Endodermal cell (in vitro differentiated cells): ENCODE measurements at regions not wholly inside any gene's neighbourhood (a gene's known extent, or its start where the extent isn't known, plus 50 kb on each side); places are given as distances from the start of the nearest gene placed in this dataset. TPM values are rescaled to one million over a fixed set of nuclear protein-coding genes. Genes with fewer than 3 reads are reported as not detected.
"Not testable (repeated sequence)": the region's sequence is repeated elsewhere in the genome, so short reads cannot be mapped to it uniquely, and the experiment has no call there.

ENCODE experiments used
- DNase-seq: peaks from one replicate; pipeline ENCODE4 v3.0.0-alpha.2; 2017
- H3K27ac ChIP-seq: 2 replicates; pipeline ENCODE4 v1.5.1; 2013; ENCODE audit warnings: mild to moderate bottlenecking, low read depth, low read length, moderate library complexity
- H3K27me3 ChIP-seq: 2 replicates; pipeline ENCODE4 v1.6.1; 2013; ENCODE audit warnings: mild to moderate bottlenecking, low read length, moderate library complexity; ENCODE audit not compliant: insufficient read depth, control insufficient read depth, poor library complexity, severe bottlenecking
- H3K36me3 ChIP-seq: 2 replicates; pipeline ENCODE4 v1.7.0; 2013; ENCODE audit warnings: mild to moderate bottlenecking, low read length, moderate library complexity; ENCODE audit not compliant: control insufficient read depth, insufficient read depth
- H3K4me1 ChIP-seq: one replicate; pipeline ENCODE4 v1.7.0; 2013; ENCODE audit warnings: low read length; ENCODE audit not compliant: control insufficient read depth, insufficient read depth
- H3K4me3 ChIP-seq: 2 replicates; pipeline ENCODE4 v1.5.1; 2013; ENCODE audit warnings: mild to moderate bottlenecking, low read length, moderate library complexity
- H3K9ac ChIP-seq: 2 replicates; pipeline ENCODE4 v1.6.1; 2013; ENCODE audit warnings: mild to moderate bottlenecking, low read length, moderate library complexity; ENCODE audit not compliant: poor library complexity, severe bottlenecking; ENCODE audit errors: extremely low read depth
- H3K9me3 ChIP-seq: 2 replicates; pipeline ENCODE4 v1.6.1; 2013; ENCODE audit warnings: mild to moderate bottlenecking, low read length, moderate library complexity; ENCODE audit not compliant: control insufficient read depth
- H3K27ac Mint-ChIP-seq: 2 replicates; pipeline ENCODE4 v1.8.0; 2020; ENCODE audit warnings: mixed read lengths
- H3K27me3 Mint-ChIP-seq: 2 replicates; pipeline ENCODE4 v1.8.0; 2021; ENCODE audit warnings: mild to moderate bottlenecking, mixed read lengths; ENCODE audit not compliant: insufficient read depth
- H3K36me3 Mint-ChIP-seq: 2 replicates; pipeline ENCODE4 v1.8.0; 2020; ENCODE audit warnings: low read depth, mixed read lengths
- H3K4me1 Mint-ChIP-seq: 2 replicates; pipeline ENCODE4 v1.8.0; 2020; ENCODE audit warnings: mixed read lengths
- H3K4me3 Mint-ChIP-seq: 2 replicates; pipeline ENCODE4 v1.8.0; 2020; ENCODE audit warnings: mild to moderate bottlenecking, moderate library complexity, mixed read lengths
- H3K9me3 Mint-ChIP-seq: 2 replicates; pipeline ENCODE4 v1.8.0; 2020; ENCODE audit warnings: mild to moderate bottlenecking, mixed read lengths
- WGBS, 2 experiments: methylation state at CpG; one replicate each; pipeline versions ENCODE4 v1.1.5 to v1.1.7; 2013; ENCODE audit warnings: missing lambda C conversion rate in 2 of 2, mixed read lengths in 1 of 2; ENCODE audit not compliant: insufficient coverage in 1 of 2, insufficient read length in 1 of 2; 5-methylcytosine and 5-hydroxymethylcytosine counted together
- microRNA-seq: library from miRNA; unstranded; fragments of <30 nt; microRNA quantifications from one replicate; pipeline ENCODE4 v1.2.0, GENCODE V29; 2020; ENCODE audit warnings: borderline microRNAs expressed

GRCh38 chr15:20929322-20929721 is 63.2 kb upstream of the POTEB2 start:
- WGBS, 2 experiments: no CpG with 5 or more reads among the region's 2 CpGs
- not testable (repeated sequence) for H3K27me3 ChIP-seq, H3K9me3 ChIP-seq, H3K27me3 Mint-ChIP-seq, H3K9ac ChIP-seq, H3K36me3 ChIP-seq, H3K36me3 Mint-ChIP-seq, DNase-seq, H3K27ac ChIP-seq, H3K4me3 ChIP-seq, H3K4me1 ChIP-seq, H3K27ac Mint-ChIP-seq, H3K4me1 Mint-ChIP-seq, H3K9me3 Mint-ChIP-seq, H3K4me3 Mint-ChIP-seq

Small RNAs in the stretch of these regions (microRNA-seq; reads per million reads assigned to microRNA genes)
- not detected for gene MIR5701-1
